HCT116 (cell line): ENCODE measurements at regions not wholly inside any gene's neighbourhood (a gene's known extent, or its start where the extent isn't known, plus 50 kb on each side); places are given as distances from the start of the nearest gene placed in this dataset.

ENCODE experiments used
- ATAC-seq: fragments of 200-7000 bp; cut with Tn5 transposase; 2 replicates; pipeline ENCODE4 v1.9.1; 2020; ENCODE audit warnings: mild to moderate bottlenecking, moderate library complexity
- BruUV-seq: library from RNA; stranded (reverse); fragments of 400-500 nt; replicated peaks from 2 replicates; lab custom pipeline; 2021; lab: Mats Ljungman, UMichigan
- CTCF ChIA-PET: fragments of 300-600 bp; sonication (Branson Sonifier 250); formaldehyde crosslinking; loops from one replicate; lab custom pipeline; 2021; ENCODE audit warnings: antibody characterized with exemption; lab: Charles Lee
- POLR2A ChIA-PET: fragments of 300-600, 350-600 bp; sonication (Branson Sonifier 250); formaldehyde crosslinking; loops from one replicate; lab custom pipeline; 2021; ENCODE audit warnings: antibody characterized with exemption; lab: Charles Lee
- RAD21 ChIA-PET, 2 experiments: fragments of 300-600 bp; sonication (Branson Sonifier 250); formaldehyde crosslinking; loops; one replicate each; lab custom pipeline; 2023; ENCODE audit warnings: low total read pairs in 2 of 2; ENCODE audit not compliant: uncharacterized antibody in 2 of 2, unreplicated experiment in 2 of 2, low non-redundant PET in 1 of 2; lab: Charles Lee
- DNase-seq: peaks from one replicate; pipeline ENCODE4 v3.0.0-alpha.2; 2010; ENCODE audit warnings: low read depth, low spot score
- H2AFZ ChIP-seq: fragments of 200-600 bp; shearing (Covaris generic), sonication (generic); 2 replicates; pipeline ENCODE4 v1.6.1; 2017; ENCODE audit warnings: low read depth, mixed run types, mixed read lengths, antibody characterized with exemption, low read length; ENCODE audit not compliant: poor library complexity, severe bottlenecking
- H3K27ac ChIP-seq: 2 replicates; pipeline ENCODE4 v1.5.1; 2012; ENCODE audit warnings: low read depth, low read length
- H3K27me3 ChIP-seq: fragments of 200-600 bp; sonication (generic); 2 replicates; pipeline ENCODE4 v1.6.1; 2016; ENCODE audit warnings: mixed run types, low read length, mixed read lengths; ENCODE audit not compliant: insufficient read depth
- H3K36me3 ChIP-seq, 2 experiments: fragments of 200-500 bp in 1 of 2; fragments of 200-600 bp in 1 of 2; sonication (Bioruptor generic) in 1 of 2; sonication (generic) in 1 of 2; 2 replicates each; pipeline versions ENCODE4 v1.5.1 to v1.6.1; 2014 to 2016; ENCODE audit warnings: low read length in 2 of 2, inconsistent platforms in 1 of 2, mixed read lengths in 1 of 2, mixed run types in 1 of 2; ENCODE audit not compliant: insufficient read depth in 2 of 2, control insufficient read depth in 1 of 2
- H3K4me1 ChIP-seq, 2 experiments: fragments of 200-600 bp in 1 of 2; sonication (generic) in 1 of 2; 2 replicates each; pipeline versions ENCODE4 v1.5.1 to v1.6.1; 2012 to 2017; ENCODE audit warnings: low read length in 2 of 2, inconsistent platforms in 1 of 2, mild to moderate bottlenecking in 1 of 2, mixed read lengths in 1 of 2, mixed run types in 1 of 2, moderate library complexity in 1 of 2; ENCODE audit not compliant: insufficient read depth in 2 of 2, control insufficient read depth in 1 of 2
- H3K4me2 ChIP-seq: fragments of 200-600 bp; sonication (generic); 2 replicates; pipeline ENCODE4 v1.6.1; 2017; ENCODE audit warnings: mixed run types, low read length, mixed read lengths
- H3K4me3 ChIP-seq, 2 experiments: fragments of 200-600 bp in 1 of 2; sonication (generic) in 1 of 2; replicated peaks in 1 of 2; 2 replicates each; pipeline ENCODE4 v1.5.1; 2011 to 2016; ENCODE audit warnings: low read length in 2 of 2, control low read depth in 1 of 2, low read depth in 1 of 2, mild to moderate bottlenecking in 1 of 2, mixed read lengths in 1 of 2, mixed run types in 1 of 2
- H3K79me2 ChIP-seq: fragments of 200-600 bp; sonication (generic); 2 replicates; pipeline ENCODE4 v1.6.1; 2017; ENCODE audit warnings: mild to moderate bottlenecking, mixed run types, low read length, moderate library complexity, mixed read lengths; ENCODE audit not compliant: insufficient read depth
- H3K9ac ChIP-seq: fragments of 200-600 bp; sonication (generic); 2 replicates; pipeline ENCODE4 v1.6.1; 2016; ENCODE audit warnings: low read length, mixed read lengths
- H3K9me2 ChIP-seq: fragments of 200-600 bp; sonication (generic), shearing (Covaris generic); 2 replicates; pipeline ENCODE4 v1.6.1; 2017; ENCODE audit warnings: mixed run types, mild to moderate bottlenecking, moderate library complexity; ENCODE audit not compliant: insufficient read depth
- H3K9me3 ChIP-seq, 2 experiments: fragments of 200-500 bp in 1 of 2; fragments of 200-600 bp in 1 of 2; sonication (Bioruptor generic) in 1 of 2; sonication (generic) in 1 of 2; 2 replicates each; pipeline ENCODE4 v1.6.1; 2014 to 2017; ENCODE audit warnings: low read length in 2 of 2, mixed read lengths in 2 of 2, inconsistent platforms in 1 of 2, low read depth in 1 of 2, mild to moderate bottlenecking in 1 of 2, mixed run types in 1 of 2, moderate library complexity in 1 of 2; ENCODE audit not compliant: control insufficient read depth in 1 of 2, insufficient read depth in 1 of 2
- H4K20me1 ChIP-seq: fragments of 200-600 bp; sonication (generic), shearing (Covaris generic); 2 replicates; pipeline ENCODE4 v1.6.1; 2017; ENCODE audit warnings: mixed run types, mild to moderate bottlenecking, moderate library complexity; ENCODE audit not compliant: insufficient read depth
- ATF3 ChIP-seq: IDR thresholded peaks from 2 replicates; pipeline ENCODE4 v1.6.1; 2012
- EZH2 ChIP-seq: fragments of 200-600 bp; sonication (generic); IDR thresholded peaks from 2 replicates; pipeline ENCODE4 v1.6.1; 2017; ENCODE audit warnings: antibody characterized with exemption, mixed run types
- EZH2phosphoT487 ChIP-seq: fragments of 200-600 bp; IDR thresholded peaks from 2 replicates; pipeline ENCODE4 v1.6.1; 2018; ENCODE audit warnings: antibody characterized with exemption, borderline replicate concordance
- RAD21 ChIP-seq: IDR thresholded peaks from 2 replicates; pipeline ENCODE4 v1.6.1; 2012; ENCODE audit warnings: low read depth, mild to moderate bottlenecking
- SP1 ChIP-seq: IDR thresholded peaks from 2 replicates; pipeline ENCODE4 v1.6.1; 2012; ENCODE audit warnings: low read depth
- YY1 ChIP-seq: IDR thresholded peaks from 2 replicates; pipeline ENCODE4 v1.6.1; 2011; ENCODE audit warnings: low read length, low read depth, moderate library complexity, mild to moderate bottlenecking; ENCODE audit not compliant: insufficient replicate concordance; ENCODE audit errors: extremely low read depth
- ZNF274 ChIP-seq: fragments of 200-500 bp; sonication (Bioruptor generic); IDR thresholded peaks from 2 replicates; pipeline ENCODE4 v1.6.1; 2014; ENCODE audit warnings: mild to moderate bottlenecking, low read depth, low read length, inconsistent platforms
- intact Hi-C: fragments of 100-400 bp; cut with micrococcal nuclease; formaldehyde crosslinking; loops from 2 replicates; pipeline ENCODE4 v1.10.0; 2022

GRCh38 chr17:37802061-37802595 is 57.3 kb upstream of the HNF1B start:
- DNase-seq (no peak), ATAC-seq (no peak)
- Histone ChIP-seq H3K9ac (no peak overlapping the region), H3K9me2 (no peaks in the 10 kb centered on the region), H3K27me3 (no peaks in the 10 kb centered on the region), H3K4me1 (no peaks in the 10 kb centered on the region), H3K4me3 (no peak overlapping the region), H3K36me3 (no peaks in the 10 kb centered on the region), H4K20me1 (no peaks in the 10 kb centered on the region), H3K27ac (no peak overlapping the region), H3K4me2 (no peak overlapping the region), H3K9me3 (0 out of 4 replicates have a peak, but pooled peaks cover 0 to 5% of the 10 kb centered on the region in 2 experiments), H2AFZ (no peak overlapping the region), H3K79me2 (no peaks in the 10 kb centered on the region)
- no peak for TF ChIP-seq YY1
- TF ChIP-seq ATF3 = no peak
- no peak for TF ChIP-seq EZH2phosphoT487
- TF ChIP-seq SP1 = no peak
- TF ChIP-seq EZH2 = no peak
- no peak for TF ChIP-seq ZNF274
- TF ChIP-seq RAD21 = no peak
- BruUV-seq = no TSS peak
- RAD21 ChIA-PET = no interaction called here
- intact Hi-C loops = no loop called here
- CTCF ChIA-PET = interaction anchor here (0.9 kb wide), 1 partner anchor 14 kb away, joined by 5 read pairs; no protein-coding TSS in a partner anchor
- POLR2A ChIA-PET = no interaction called here

GRCh38 chr17:37801171-37801570 is 56.3 kb upstream of the HNF1B start:
- no peaks in the 10 kb centered on the region for H3K9me2 ChIP-seq
- H3K4me3 ChIP-seq = no peak overlapping the region
- POLR2A ChIA-PET = no interaction called here
- no peaks in the 10 kb centered on the region for H3K79me2 ChIP-seq
- intact Hi-C loops = no loop called here
- TF ChIP-seq EZH2 = no peak
- H3K4me2 ChIP-seq = no peak overlapping the region
- H3K27ac ChIP-seq = no peak overlapping the region
- BruUV-seq = no TSS peak
- H3K4me1 ChIP-seq = no peaks in the 10 kb centered on the region
- RAD21 ChIA-PET = no interaction called here
- CTCF ChIA-PET = no interaction called here
- H2AFZ ChIP-seq = no peak overlapping the region
- DNase-seq (no peak), ATAC-seq (no peak)
- H3K27me3 ChIP-seq = no peaks in the 10 kb centered on the region
- no peaks in the 10 kb centered on the region for H3K36me3 ChIP-seq
- H3K9ac ChIP-seq = no peak overlapping the region
- 0 out of 4 replicates have a peak, but pooled peaks cover 0 to 5% of the 10 kb centered on the region in 2 experiments for H3K9me3 ChIP-seq
- H4K20me1 ChIP-seq = no peaks in the 10 kb centered on the region
